Bone marrow (tissue), 2 donors: ENCODE measurements at regions not wholly inside any gene's neighbourhood (a gene's known extent, or its start where the extent isn't known, plus 50 kb on each side); places are given as distances from the start of the nearest gene placed in this dataset.

Experiments
- DNase-seq, 2 donors: peaks; one replicate each; lab custom pipeline; 2025; lab: John Stamatoyannopoulos, UW

GRCh38 chr6:166693880-166694279, 66.8 kb upstream of the RPS6KA2 start:
- DNase-seq, result no peak

GRCh38 chr6:166692723-166693302, 65.8 kb upstream of the RPS6KA2 start:
- DNase-seq, result no peak

GRCh38 chr6:166691746-166692145, 64.7 kb upstream of the RPS6KA2 start:
- no peak for DNase-seq

- DNase-seq, result no peak
Measured at GRCh38 chr6:166691199-166691598, 64.1 kb upstream of the RPS6KA2 start.

GRCh38 chr6:166689687-166690086, 62.6 kb upstream of the RPS6KA2 start:
- DNase-seq, result no peak

GRCh38 chr6:166688901-166689300, 61.9 kb upstream of the RPS6KA2 start:
- no peak for DNase-seq

GRCh38 chr6:166687879-166688205, 60.8 kb upstream of the RPS6KA2 start:
- no peak for DNase-seq

GRCh38 chr6:166687070-166687878, 60.2 kb upstream of the RPS6KA2 start:
- DNase-seq, result no peak

- no peak for DNase-seq
Measured at GRCh38 chr6:166686317-166686716, 59.3 kb upstream of the RPS6KA2 start.

GRCh38 chr6:166684866-166685265, 57.8 kb upstream of the RPS6KA2 start:
- DNase-seq, result no peak

GRCh38 chr6:166684170-166684569, 57.1 kb upstream of the RPS6KA2 start:
- no peak for DNase-seq

GRCh38 chr6:166683477-166683876, 56.4 kb upstream of the RPS6KA2 start:
- no peak for DNase-seq

- no peak for DNase-seq
Measured at GRCh38 chr6:166679566-166679965, 52.5 kb upstream of the RPS6KA2 start.

- no peak for DNase-seq
Measured at GRCh38 chr6:166678426-166678825, 51.4 kb upstream of the RPS6KA2 start.

GRCh38 chr6:166677941-166678340, 50.9 kb upstream of the RPS6KA2 start:
- no peak for DNase-seq
